Esophagus muscularis mucosa (tissue), 4 donors: ENCODE measurements at regions not wholly inside any gene's neighbourhood (a gene's known extent, or its start where the extent isn't known, plus 50 kb on each side); places are given as distances from the start of the nearest gene placed in this dataset.
"Not testable (repeated sequence)": the region's sequence is repeated elsewhere in the genome, so short reads cannot be mapped to it uniquely, and the experiment has no call there.

Experiments
- DNase-seq: peaks from one replicate; pipeline ENCODE4 v3.0.0-alpha.2; 2017; ENCODE audit errors: extremely low spot score
- H3K27ac ChIP-seq, 4 donors: fragments of 200-600 bp; sonication (generic); replicated peaks in 1 of 4; 1 replicate in 3 of 4; 2 replicates in 1 of 4; pipeline ENCODE4 v1.5.1; 2016 to 2019; ENCODE audit warnings: mild to moderate bottlenecking in 1 of 4
- H3K27me3 ChIP-seq, 4 donors: fragments of 200-600 bp; sonication (generic); one replicate each; pipeline versions ENCODE4 v1.5.1 to v1.6.0; 2016 to 2019
- H3K36me3 ChIP-seq, 4 donors: fragments of 200-600 bp; sonication (generic); one replicate each; pipeline ENCODE4 v1.5.1; 2016 to 2019
- H3K4me1 ChIP-seq, 4 donors: fragments of 200-600 bp; sonication (generic); one replicate each; pipeline ENCODE4 v1.5.1; 2016 to 2019
- H3K4me3 ChIP-seq, 4 donors: fragments of 200-600 bp; sonication (generic); 1 replicate in 2 of 4; 2 replicates in 2 of 4; pipeline ENCODE4 v1.5.1; 2016 to 2019; ENCODE audit warnings: mild to moderate bottlenecking in 4 of 4, moderate library complexity in 1 of 4
- H3K9me3 ChIP-seq, 4 donors: fragments of 200-600 bp; sonication (generic); 1 replicate in 3 of 4; 2 replicates in 1 of 4; pipeline ENCODE4 v1.5.1; 2016 to 2019
- EP300 ChIP-seq: sonication (generic); formaldehyde crosslinking; IDR thresholded peaks from one replicate; pipeline ENCODE4 v1.6.1; 2017; ENCODE audit warnings: antibody characterized with exemption
- POLR2A ChIP-seq: fragments of 450-650 bp; IDR thresholded peaks from one replicate; pipeline ENCODE4 v1.6.1; 2017; ENCODE audit warnings: antibody characterized with exemption, moderate library complexity, mild to moderate bottlenecking, low read depth
- POLR2AphosphoS5 ChIP-seq, 2 donors: sonication (generic); formaldehyde crosslinking; IDR thresholded peaks; one replicate each; pipeline ENCODE4 v1.6.1; 2017; ENCODE audit warnings: antibody characterized with exemption in 2 of 2
- WGBS: methylation state at CpG from one replicate; pipeline ENCODE4 v1.1.5; 2018; 5-methylcytosine and 5-hydroxymethylcytosine counted together
- intact Hi-C: fragments of 100-400 bp; cut with DNase I; formaldehyde crosslinking; loops from one replicate; pipeline ENCODE4 v1.15.1; 2023
- TF ChIP-seq, protein P1 (sequence below), 3 experiments: fragments of 200-600 bp in 2 of 3; fragments of 450-650 bp in 1 of 3; sonication (generic) in 2 of 3; IDR thresholded peaks; one replicate each; pipeline ENCODE4 v1.5.1; 2017 to 2019; ENCODE audit warnings: antibody characterized with exemption in 3 of 3, mild to moderate bottlenecking in 2 of 3, moderate library complexity in 1 of 3

DNA sequence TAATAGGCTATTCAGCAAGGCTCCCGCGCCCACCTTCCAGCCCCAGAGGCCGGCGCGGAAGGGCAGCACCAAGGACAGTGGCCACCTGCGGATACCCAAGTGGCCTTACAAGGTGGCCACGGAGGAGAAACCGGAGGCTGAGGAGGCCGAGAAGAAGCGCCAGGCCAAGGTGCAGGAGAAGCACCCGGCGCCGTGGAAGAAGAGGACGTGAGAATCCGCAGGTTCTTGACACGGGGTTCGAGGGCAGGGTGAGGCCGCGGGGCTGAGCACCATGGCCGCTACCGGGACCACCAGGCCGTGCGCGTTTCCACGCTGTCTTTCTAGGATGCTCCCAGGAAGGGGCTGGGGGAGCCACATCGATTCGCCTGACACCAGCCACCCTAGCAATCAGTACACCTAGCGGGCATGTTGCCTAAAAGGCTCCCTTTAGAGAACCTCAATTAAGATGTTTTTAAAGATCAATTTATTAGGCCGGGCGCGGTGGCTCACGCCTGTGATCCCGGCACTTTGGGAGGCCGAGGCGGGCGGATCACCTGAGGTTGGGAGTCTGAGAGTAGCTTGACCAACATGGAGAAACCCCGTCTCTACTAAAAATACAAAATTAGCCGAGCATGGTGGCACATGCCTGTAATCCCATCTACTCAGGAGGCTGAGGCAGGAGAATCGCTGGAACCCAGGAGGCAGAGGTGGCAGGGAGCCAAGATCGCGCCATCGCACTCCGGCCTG is 134.3 kb upstream of the OR4C13 start:
- H3K27ac ChIP-seq, H3K4me3 ChIP-seq, intact Hi-C loops, H3K27me3 ChIP-seq, H3K36me3 ChIP-seq, H3K9me3 ChIP-seq, DNase-seq, H3K4me1 ChIP-seq: not testable (repeated sequence)
- WGBS: 91% methylated on average over 43 of the region's 43 CpGs

DNA sequence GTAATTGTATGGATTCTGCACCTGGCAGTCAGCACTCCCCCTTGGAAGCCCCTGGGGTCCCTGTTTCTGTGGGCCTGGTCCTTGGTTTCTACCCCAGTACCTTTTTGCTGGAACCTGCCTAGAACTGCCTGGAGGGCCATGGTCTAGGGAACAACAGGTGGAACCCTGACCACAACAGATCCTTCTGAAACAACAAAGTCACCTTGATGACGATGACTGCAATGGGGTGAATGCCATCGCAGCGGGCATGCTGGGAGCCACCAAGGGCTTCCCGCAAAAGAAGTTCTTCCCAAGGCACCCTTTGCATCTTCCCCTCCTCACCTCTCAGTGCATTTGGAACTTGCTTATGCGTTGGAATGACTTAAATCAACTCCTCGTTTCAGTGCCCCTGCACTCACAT is 129.0 kb upstream of the OR4C13 start:
- WGBS: 82% methylated on average over 6 of the region's 6 CpGs
- H3K36me3 ChIP-seq, H3K4me1 ChIP-seq, intact Hi-C loops, H3K27ac ChIP-seq, DNase-seq, H3K27me3 ChIP-seq, H3K4me3 ChIP-seq, H3K9me3 ChIP-seq: not testable (repeated sequence)

DNA sequence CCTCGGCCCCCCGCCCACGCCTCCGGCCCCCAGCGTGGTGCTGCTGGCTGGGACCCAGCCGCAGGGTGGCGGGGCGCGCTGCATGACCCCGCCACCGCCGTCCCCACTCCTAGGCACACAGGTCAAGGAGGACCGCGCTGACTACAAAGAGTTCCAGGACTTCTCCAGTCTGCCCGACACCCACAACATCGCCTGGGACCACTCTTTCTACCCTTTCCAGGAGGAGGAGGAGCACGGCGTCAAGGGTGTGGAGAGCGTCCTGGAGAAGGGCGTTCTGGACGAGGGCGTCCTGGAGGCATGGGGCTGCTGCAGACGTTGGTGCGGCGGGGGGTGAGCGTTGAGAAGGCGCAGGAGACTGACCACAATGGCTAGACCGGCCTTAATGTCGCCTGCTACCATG is 101.7 kb upstream of the OR4C13 start:
- DNase-seq, H3K9me3 ChIP-seq, H3K4me1 ChIP-seq, H3K36me3 ChIP-seq, intact Hi-C loops, H3K4me3 ChIP-seq, H3K27ac ChIP-seq: not testable (repeated sequence)
- peaks cover 0 to 10% (median 0%) of the 10 kb centered on the region in 4 donors for H3K27me3 ChIP-seq
- WGBS: 85% methylated on average over 29 of the region's 29 CpGs

DNA sequence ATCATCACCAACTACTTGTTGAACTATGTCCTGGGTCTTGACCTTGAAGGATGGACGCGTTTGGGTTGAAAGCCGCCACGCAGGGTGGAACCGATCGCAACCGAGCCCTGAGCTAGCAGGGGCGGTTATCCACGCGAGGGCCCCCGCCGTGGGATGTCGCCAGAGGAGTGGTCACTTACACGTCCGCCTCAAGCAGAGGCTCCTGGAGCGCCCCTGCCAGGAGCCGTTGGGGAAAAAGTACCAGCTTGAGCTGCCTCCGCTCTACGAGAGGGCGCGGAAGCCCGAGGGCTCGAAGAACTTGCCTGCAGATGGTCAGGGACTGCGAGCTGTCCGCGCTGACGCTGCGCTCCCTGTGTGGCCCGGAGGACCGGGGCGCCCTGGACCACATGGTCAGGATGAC is 100.7 kb upstream of the OR4C13 start:
- no peak for DNase-seq
- Histone ChIP-seq H3K27me3 (peaks cover 0 to 10% (median 0%) of the 10 kb centered on the region in 4 donors), H3K9me3 (no peaks in the 10 kb centered on the region), H3K27ac (no peak overlapping the region), H3K4me1 (no peaks in the 10 kb centered on the region), H3K4me3 (no peak overlapping the region), H3K36me3 (no peaks in the 10 kb centered on the region)
- no peak for TF ChIP-seq POLR2A
- TF ChIP-seq POLR2AphosphoS5 (IDR thresholded peaks at IDR 0.05): no peak
- TF ChIP-seq EP300: no peak
- TF ChIP-seq, protein P1, sequence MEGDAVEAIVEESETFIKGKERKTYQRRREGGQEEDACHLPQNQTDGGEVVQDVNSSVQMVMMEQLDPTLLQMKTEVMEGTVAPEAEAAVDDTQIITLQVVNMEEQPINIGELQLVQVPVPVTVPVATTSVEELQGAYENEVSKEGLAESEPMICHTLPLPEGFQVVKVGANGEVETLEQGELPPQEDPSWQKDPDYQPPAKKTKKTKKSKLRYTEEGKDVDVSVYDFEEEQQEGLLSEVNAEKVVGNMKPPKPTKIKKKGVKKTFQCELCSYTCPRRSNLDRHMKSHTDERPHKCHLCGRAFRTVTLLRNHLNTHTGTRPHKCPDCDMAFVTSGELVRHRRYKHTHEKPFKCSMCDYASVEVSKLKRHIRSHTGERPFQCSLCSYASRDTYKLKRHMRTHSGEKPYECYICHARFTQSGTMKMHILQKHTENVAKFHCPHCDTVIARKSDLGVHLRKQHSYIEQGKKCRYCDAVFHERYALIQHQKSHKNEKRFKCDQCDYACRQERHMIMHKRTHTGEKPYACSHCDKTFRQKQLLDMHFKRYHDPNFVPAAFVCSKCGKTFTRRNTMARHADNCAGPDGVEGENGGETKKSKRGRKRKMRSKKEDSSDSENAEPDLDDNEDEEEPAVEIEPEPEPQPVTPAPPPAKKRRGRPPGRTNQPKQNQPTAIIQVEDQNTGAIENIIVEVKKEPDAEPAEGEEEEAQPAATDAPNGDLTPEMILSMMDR (IDR thresholded peaks at IDR 0.05): no peak
- intact Hi-C loops: no loop called here
- WGBS: 76% methylated on average over 17 of the region's 31 CpGs

DNA sequence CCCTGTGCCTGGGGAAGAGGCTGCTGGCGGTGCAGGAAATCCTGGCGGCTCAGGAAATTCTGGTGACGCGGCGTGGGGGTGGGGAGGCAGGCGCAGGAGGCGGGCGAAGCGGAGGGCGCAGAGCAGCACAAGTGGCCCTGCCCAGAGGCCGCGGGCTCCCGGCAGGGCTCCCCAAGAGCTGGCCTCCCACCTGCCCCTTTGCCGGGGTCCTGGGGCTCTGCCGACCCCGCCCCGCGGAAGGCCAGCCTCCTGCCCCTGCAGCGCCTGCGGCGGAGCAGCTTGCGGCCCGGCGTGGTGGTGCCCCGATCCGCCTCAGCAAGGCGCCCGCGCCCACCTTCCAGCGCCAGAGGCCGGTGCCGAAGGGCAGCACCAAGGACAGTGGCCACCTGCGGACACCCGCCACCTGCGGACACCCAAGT is 100.2 kb upstream of the OR4C13 start:
- H3K9me3 ChIP-seq: no peaks in the 10 kb centered on the region
- no peak overlapping the region for H3K4me3 ChIP-seq
- peaks cover 0 to 10% (median 0%) of the 10 kb centered on the region in 4 donors for H3K27me3 ChIP-seq
- DNase-seq: no peak
- no peak overlapping the region for H3K27ac ChIP-seq
- 50% methylated on average over 3 of the region's 35 CpGs for WGBS
- TF ChIP-seq, protein P1 (IDR thresholded peaks at IDR 0.05): no peak
- no peak for TF ChIP-seq POLR2A
- TF ChIP-seq POLR2AphosphoS5 (IDR thresholded peaks at IDR 0.05): no peak
- TF ChIP-seq EP300: no peak
- H3K36me3 ChIP-seq: no peaks in the 10 kb centered on the region
- intact Hi-C loops: no loop called here
- H3K4me1 ChIP-seq: no peaks in the 10 kb centered on the region

DNA sequence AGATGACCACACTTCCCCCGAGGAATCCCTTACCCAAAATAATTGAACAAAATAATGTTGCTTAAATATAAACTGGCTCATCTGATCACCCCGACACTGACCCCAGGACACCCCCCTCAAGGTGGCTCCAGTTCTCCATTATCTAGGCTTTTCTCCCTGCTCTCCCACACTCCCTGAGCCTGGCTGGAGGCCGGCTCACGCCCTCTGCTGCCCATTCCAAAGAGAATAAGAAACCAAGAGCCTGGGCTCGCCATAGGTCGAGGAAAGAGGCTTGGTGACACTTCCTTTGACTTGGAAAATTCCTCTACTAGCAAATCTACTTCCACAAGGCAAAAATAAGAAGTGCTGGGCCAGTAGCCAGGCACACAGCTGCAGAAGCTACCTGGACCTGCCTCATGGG is 63.3 kb upstream of the OR4C13 start:
- WGBS: 59% methylated on average over 6 of the region's 6 CpGs
- H3K27ac ChIP-seq, H3K4me1 ChIP-seq, intact Hi-C loops, H3K9me3 ChIP-seq, H3K4me3 ChIP-seq, H3K36me3 ChIP-seq, H3K27me3 ChIP-seq, DNase-seq: not testable (repeated sequence)

DNA sequence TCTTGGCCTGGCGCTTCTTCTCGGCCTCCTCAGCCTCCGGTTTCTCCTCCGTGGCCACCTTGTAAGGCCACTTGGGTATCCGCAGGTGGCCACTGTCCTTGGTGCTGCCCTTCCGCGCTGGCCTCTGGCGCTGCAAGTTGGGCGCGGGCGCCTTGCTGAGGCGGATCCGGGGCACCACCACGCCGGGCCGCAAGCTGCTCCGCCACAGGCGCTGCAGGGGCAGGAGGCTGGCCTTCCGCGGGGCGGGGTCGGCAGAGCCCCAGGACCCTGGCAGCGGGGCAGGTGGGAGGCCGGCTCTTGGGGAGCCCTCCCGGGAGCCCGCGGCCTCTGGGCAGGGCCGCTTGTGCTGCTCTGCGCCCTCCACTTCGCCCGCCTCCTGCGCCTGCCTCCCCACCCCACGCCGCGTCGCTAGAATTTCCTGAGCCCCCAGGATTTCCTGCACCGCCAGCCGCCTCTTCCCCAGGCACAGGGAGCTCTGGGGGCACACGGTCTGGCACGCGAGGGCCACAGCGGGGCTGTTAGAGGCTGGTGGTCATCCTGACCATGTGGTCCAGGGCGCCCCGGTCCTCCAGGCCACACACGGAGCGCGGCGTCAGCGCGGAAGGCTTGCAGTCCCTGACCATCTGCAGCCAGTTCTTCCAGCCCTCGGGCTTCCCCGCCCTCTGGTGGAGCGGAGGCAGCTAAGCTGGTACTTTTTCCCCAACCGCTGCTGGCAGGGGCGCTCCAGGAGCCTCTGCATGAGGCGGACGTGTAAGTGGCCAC is 60.1 kb upstream of the OR4C13 start:
- H3K9me3 ChIP-seq, H3K36me3 ChIP-seq, H3K4me3 ChIP-seq, DNase-seq, H3K4me1 ChIP-seq, H3K27ac ChIP-seq, intact Hi-C loops, H3K27me3 ChIP-seq: not testable (repeated sequence)
- 33% methylated on average over 1 of the region's 57 CpGs for WGBS

DNA sequence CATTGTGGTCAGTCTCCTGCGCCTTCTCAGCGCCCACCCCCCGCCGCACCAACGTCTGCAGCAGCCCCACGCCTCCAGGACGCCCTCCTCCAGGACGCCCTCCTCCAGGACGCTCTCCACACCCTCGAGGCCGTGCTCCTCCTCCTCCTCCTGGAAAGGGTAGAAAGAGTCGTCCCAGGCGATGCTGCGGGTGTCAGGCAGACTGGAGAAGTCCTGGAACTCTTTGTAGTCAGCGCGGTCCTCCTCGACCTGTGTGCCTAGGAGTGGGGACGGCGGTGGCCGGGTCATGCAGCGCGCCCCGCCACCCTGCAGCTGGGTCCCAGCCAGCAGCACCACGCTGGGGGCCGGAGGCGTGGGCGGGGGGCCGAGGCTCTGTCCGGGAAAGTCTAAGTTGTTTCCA is 58.7 kb upstream of the OR4C13 start:
- 85% methylated on average over 18 of the region's 29 CpGs for WGBS
- H3K4me3 ChIP-seq, H3K27ac ChIP-seq, intact Hi-C loops, H3K4me1 ChIP-seq, DNase-seq, H3K36me3 ChIP-seq, H3K27me3 ChIP-seq: not testable (repeated sequence)
- H3K9me3 ChIP-seq: peaks cover 0 to 12% (median 10%) of the 10 kb centered on the region in 4 donors
